Activated effector memory CD4-positive, alpha-beta T cell treated with anti-CD3 and anti-CD28 coated beads, Interleukin-2, amount 50 U/mL, for 16 hours (primary cell): ENCODE measurements at regions not wholly inside any gene's neighbourhood (a gene's known extent, or its start where the extent isn't known, plus 50 kb on each side); places are given as distances from the start of the nearest gene placed in this dataset.

Experiments
- DNase-seq: peaks from one replicate; pipeline ENCODE4 v3.0.0-alpha.2; 2020

DNA sequence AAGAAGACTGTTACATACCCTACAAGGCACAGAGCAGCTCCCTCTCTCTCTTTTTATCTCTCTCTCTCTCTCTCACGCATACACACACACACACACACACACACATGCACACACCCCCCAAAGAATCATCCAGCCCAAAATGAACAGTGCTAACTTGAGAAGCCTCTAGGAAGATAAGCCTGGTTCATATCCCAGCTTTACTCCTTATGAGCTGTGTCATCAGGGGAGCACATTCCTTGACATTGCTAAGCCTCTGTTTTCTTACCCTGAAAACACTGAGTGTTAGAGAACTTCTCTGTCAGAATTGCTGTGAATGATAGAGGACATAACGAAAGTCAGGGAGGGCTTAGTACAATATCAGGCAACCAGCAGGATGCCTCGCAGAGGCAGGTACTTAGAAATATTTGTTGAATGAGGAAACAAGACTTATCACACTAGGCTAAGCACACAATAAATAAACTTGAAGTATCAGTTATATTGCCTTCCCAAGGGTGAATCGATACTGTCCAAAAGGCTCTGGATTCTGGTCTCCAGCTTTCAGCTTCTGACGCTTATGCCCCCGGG, 725.6 kb upstream of the ID2 start:
- DNase-seq = no peak

- no peak for DNase-seq
Observed at GRCh38 chr2:7961550-7961949, 720.3 kb upstream of the ID2 start.

- DNase-seq = no peak
Observed at GRCh38 chr2:7962161-7962560, 719.7 kb upstream of the ID2 start.

DNA sequence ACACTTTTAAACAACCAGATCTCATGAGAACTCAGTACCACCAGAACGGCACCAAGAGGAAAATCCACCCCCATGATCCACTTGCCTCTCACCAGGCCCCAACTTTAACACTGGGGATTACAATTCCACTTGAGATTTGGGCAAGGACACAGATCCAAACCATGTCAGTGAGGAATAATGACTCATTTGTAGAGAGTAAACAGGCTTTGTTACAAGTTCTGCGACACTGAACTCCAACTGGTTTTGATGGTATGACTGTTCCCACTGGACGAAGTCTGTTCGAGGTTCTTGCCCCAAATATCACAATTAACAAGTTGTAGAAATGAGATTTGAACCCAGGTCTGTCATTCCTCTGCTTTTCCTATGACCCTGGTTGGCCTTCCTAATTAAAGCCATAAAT, 718.1 kb upstream of the ID2 start:
- DNase-seq = no peak

- no peak for DNase-seq
Observed at GRCh38 chr2:7966032-7966431, 715.8 kb upstream of the ID2 start.

DNA sequence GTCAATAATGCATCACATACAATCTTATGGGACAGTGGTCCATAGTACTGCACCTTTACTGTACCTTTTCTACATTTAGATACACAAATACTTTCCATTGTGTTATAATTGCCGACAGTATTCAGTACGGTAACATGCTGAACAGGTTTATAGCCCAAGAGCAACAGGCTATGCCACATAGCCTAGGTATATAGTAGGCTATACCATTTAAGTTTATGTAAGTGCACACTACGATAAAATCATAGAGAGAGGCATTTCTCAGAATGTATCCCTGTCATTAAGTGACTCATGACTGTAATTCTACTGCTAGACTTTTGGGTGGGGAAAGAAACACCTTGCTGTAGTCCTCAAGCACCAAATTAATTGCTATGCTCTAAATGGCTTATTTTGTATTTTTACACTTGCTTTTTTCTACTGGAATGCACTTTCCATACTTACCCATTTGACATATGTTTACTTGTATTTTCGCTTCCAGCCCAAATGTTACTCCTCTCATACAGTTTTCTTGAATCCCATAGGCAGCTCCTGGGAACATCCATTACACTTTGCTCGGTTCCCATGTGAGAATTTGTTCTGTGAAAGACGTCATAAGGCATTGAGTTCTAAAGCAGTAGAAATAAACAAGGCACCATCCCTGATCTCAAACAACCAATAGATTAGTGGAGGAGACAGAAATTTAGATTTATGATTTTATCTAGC, 714.0 kb upstream of the ID2 start:
- DNase-seq = no peak

DNA sequence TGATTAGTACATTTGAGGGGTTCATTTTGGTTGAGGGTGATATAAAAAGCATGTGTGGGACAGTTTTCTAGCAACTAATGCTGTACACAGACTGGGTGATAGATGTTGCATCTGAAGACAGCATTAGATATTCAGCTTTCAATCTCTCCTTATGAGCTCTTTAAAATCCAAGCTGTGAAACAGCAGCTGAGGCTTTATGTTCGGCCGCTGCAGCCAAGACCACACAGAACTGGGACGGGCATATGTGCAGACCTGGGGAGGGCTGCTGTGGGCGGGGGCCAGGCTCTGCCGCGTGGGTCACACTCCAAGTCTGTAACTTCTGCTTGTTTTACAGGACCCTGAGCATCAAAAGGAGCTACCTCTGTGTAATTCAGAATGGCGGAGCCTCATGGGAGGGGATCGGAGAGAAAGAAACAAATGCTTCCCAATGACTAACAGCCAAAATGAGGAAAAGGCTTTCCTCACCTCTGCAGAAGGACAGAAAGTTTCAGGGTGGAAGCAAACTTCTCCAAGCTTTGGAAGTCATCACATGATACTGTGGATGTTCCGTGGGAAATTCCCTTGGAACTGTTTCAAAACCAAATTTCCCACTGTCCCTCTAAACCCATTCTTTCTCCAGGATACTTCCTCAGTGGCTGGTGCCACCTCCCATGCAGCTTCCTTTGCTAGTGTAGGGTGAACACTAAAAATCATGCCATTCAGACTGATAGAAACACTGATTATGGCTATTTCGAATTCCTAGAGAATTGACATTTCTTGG, 711.9 kb upstream of the ID2 start:
- DNase-seq = no peak

GRCh38 chr2:7971248-7971647, 710.6 kb upstream of the ID2 start:
- no peak for DNase-seq

GRCh38 chr2:7971841-7972240, 710.0 kb upstream of the ID2 start:
- DNase-seq = no peak

DNA sequence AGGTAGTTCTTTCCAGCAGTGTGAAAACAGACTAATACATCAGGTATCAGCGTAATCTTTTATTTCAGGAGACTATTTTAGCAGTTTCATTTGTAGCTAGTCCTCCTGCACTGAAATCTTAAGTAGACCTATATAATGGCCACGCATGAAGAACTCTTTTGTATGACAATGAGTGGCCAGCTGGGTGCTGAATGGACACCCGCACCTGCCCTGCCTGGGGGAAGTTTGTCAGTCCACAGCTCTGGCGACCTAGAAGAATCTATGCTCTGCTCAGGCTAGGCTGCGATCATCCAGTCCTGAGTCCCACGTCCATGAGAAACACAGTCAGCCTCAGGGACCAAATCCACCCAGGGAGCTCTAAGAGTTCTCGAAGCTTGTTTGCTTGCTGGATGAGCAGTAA, 709.2 kb upstream of the ID2 start:
- DNase-seq = no peak

DNA sequence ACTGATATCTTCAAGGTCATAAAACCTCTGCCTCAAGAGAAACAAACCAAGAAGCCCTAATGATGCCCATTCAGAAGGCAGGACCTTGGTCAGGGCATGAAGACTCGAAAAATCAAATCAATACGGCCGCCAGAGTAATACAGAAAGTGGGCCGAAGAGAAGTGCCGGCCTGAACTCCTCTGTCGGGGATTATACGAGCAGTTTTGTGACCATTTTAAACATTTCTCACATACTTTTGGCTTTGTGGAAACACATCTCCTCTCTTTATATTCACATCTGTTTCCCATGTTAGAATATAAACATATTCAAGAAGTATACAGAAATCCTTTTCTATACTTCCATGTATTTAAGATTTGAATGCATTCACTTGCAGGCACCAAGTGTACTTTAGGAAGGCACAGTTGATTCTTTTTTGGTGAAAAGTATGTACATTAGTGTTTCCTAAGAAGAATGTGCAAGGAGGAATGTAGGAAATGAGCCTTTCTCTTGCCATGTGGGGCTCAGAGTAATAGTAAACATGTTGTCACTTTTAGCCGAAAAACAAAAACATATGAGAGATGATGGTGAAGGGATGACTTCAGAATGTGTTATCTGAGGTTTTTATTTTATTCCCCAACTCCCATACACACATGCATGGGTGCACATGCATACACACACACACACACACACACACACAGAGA, 707.9 kb upstream of the ID2 start:
- no peak for DNase-seq

GRCh38 chr2:7974936-7975335, 706.9 kb upstream of the ID2 start:
- no peak for DNase-seq

GRCh38 chr2:7976206-7976605, 705.6 kb upstream of the ID2 start:
- no peak for DNase-seq

DNA sequence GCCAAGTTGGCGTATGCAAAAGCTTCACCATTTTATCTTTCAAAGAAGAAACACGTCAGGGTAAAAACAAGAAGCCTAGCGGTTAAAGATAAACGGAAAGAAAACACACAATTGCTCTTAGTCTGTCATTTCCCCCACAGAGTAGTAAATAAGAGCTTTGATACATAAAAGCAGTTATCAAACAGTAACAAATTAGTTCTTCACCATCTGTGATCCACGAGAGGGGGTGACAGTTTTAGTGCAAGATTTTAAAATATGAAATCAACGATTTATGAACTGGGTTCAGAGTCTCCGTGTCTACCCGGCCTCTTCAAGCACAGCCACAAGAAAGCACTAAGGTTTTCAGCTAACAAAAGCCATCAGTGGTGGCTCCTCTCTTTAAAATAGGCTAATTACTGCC, 703.9 kb upstream of the ID2 start:
- no peak for DNase-seq

- DNase-seq = no peak
Observed at GRCh38 chr2:7982054-7982453, 699.8 kb upstream of the ID2 start.

DNA sequence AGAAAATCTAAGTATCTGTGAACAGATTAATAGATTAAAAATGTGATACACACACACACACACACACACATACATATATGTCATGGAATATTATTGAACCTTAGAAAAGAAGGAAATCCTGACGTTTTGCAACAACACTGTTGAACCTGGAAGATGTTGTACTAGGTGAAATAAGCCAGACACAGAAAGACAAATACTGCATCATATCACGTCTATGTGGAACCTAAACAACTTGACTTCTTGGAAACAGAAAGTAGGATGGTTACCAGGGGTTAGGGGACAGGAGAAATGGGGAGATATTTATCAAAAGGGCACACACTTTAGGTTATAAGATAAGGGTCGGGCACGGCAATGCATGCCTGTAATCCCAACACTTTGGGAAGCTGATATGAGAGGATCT, 698.4 kb upstream of the ID2 start:
- DNase-seq = no peak

GRCh38 chr2:7983912-7984311, 697.9 kb upstream of the ID2 start:
- no peak for DNase-seq

DNA sequence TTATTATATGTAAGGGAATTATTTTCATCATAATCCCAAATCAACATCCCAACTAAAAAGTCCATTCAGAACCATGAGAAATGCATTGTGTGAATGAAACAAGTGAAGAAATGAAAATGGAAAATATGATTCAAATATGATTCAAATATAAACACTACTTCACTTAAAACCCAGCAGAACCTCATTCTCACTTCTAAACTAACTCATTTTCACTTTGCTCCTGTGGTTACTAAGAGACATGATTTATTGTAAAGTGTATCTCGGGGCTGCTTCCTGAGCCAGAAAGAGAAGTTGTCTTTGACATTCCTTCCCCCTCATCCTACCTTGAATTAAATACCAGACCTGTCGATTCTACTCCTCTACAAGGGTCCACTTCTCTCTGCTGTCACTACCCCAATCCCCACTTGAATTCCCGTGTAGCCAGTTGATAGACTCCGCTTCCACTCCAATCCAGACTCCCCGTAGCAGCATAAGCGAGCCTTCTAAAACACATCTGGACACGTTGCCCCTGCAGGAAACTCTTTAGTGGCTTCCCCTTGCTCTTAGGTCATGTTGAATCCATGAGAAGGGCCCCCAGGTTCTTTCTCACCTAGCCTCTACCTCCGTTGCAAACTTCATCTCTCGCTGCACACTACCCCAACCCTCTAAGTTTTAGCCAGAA, 697.0 kb upstream of the ID2 start:
- DNase-seq = no peak

GRCh38 chr2:7986431-7986830, 695.4 kb upstream of the ID2 start:
- no peak for DNase-seq

GRCh38 chr2:7987992-7988391, 693.9 kb upstream of the ID2 start:
- no peak for DNase-seq

GRCh38 chr2:7988440-7988839, 693.4 kb upstream of the ID2 start:
- DNase-seq = no peak

DNA sequence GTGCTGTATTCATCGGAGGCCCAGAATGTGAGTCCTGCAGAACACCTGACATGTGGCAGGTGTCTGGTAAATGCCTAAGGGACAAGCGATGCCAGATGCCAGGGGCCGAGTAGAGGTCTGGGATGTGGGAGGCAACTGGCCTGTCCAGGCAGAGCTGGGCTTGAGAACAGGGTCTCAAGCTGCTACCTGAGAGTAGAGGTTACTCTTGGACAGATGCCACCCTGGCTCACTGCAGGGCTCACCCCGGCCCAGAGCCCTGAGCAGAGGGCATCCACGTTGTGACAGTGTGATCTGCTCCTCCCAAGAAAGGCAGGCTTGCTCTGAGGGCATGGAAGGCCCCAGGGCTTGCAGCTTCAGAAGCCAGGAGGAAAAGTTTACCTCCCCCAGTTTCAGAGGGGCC, 692.0 kb upstream of the ID2 start:
- DNase-seq = no peak
